ENCODE measurements at regions not wholly inside any gene's neighbourhood (a gene's known extent, or its start where the extent isn't known, plus 50 kb on each side); places are given as distances from the start of the nearest gene placed in this dataset.
"Not testable (repeated sequence)": the region's sequence is repeated elsewhere in the genome, so short reads cannot be mapped to it uniquely, and the experiment has no call there.

GRCh38 chr13:86579662-86580061 is 780.4 kb upstream of the SLITRK6 start:
- DNase-seq (ENCODE audit: low read depth): no peak

GRCh38 chr13:86581706-86582105 is 782.5 kb upstream of the SLITRK6 start:
- no peak for DNase-seq (ENCODE audit: low read depth)

GRCh38 chr13:86584301-86584700 is 785.1 kb upstream of the SLITRK6 start:
- no peak for DNase-seq (ENCODE audit: low read depth)

- DNase-seq (ENCODE audit: low read depth): no peak
Measured at GRCh38 chr13:86585835-86586234, 786.6 kb upstream of the SLITRK6 start.

- no peak for DNase-seq (ENCODE audit: low read depth)
Measured at GRCh38 chr13:86591862-86592261, 792.6 kb upstream of the SLITRK6 start.

GRCh38 chr13:86601351-86601750 is 802.1 kb upstream of the SLITRK6 start:
- DNase-seq (ENCODE audit: low read depth): no peak

GRCh38 chr13:86606264-86606663 is 807.0 kb upstream of the SLITRK6 start:
- no peak for DNase-seq (ENCODE audit: low read depth)

GRCh38 chr13:86608701-86609100 is 809.5 kb upstream of the SLITRK6 start:
- no peak for DNase-seq (ENCODE audit: low read depth)

GRCh38 chr13:86633346-86633745 is 834.1 kb upstream of the SLITRK6 start:
- DNase-seq (ENCODE audit: low read depth): no peak

- not testable (repeated sequence) for DNase-seq (ENCODE audit: low read depth)
Measured at GRCh38 chr13:86651171-86651570, 852.0 kb upstream of the SLITRK6 start.

- no peak for DNase-seq (ENCODE audit: low read depth)
Measured at GRCh38 chr13:86653009-86653408, 853.8 kb upstream of the SLITRK6 start.

GRCh38 chr13:86655561-86655960 is 856.3 kb upstream of the SLITRK6 start:
- DNase-seq (ENCODE audit: low read depth): no peak

GRCh38 chr13:86660090-86660489 is 860.9 kb upstream of the SLITRK6 start:
- no peak for DNase-seq (ENCODE audit: low read depth)

- no peak for DNase-seq (ENCODE audit: low read depth)
Measured at GRCh38 chr13:86665842-86666241, 866.6 kb upstream of the SLITRK6 start.

- DNase-seq (ENCODE audit: low read depth): no peak
Measured at GRCh38 chr13:86673931-86674431, 874.8 kb upstream of the SLITRK6 start.

- DNase-seq (ENCODE audit: low read depth): no peak
Measured at GRCh38 chr13:86681223-86681622, 882.0 kb upstream of the SLITRK6 start.

- DNase-seq (ENCODE audit: low read depth): no peak
Measured at GRCh38 chr13:86684402-86684801, 885.2 kb upstream of the SLITRK6 start.

- DNase-seq (ENCODE audit: low read depth): no peak
Measured at GRCh38 chr13:86689911-86690310, 890.7 kb upstream of the SLITRK6 start.

- no peak for DNase-seq (ENCODE audit: low read depth)
Measured at GRCh38 chr13:86692291-86692690, 893.1 kb upstream of the SLITRK6 start.

- DNase-seq (ENCODE audit: low read depth): no peak
Measured at GRCh38 chr13:86710013-86710412, 910.8 kb upstream of the SLITRK6 start.

- DNase-seq (ENCODE audit: low read depth): no peak
Measured at GRCh38 chr13:86710896-86711295, 911.7 kb upstream of the SLITRK6 start.

- no peak for DNase-seq (ENCODE audit: low read depth)
Measured at GRCh38 chr13:86714495-86714894, 915.3 kb upstream of the SLITRK6 start.

- no peak for DNase-seq (ENCODE audit: low read depth)
Measured at GRCh38 chr13:86725105-86725504, 925.9 kb upstream of the SLITRK6 start.

GRCh38 chr13:86729206-86729605 is 930.0 kb upstream of the SLITRK6 start:
- no peak for DNase-seq (ENCODE audit: low read depth)

GRCh38 chr13:86731987-86732386 is 932.8 kb upstream of the SLITRK6 start:
- DNase-seq (ENCODE audit: low read depth): no peak
